T-helper 2 cell treated with Interferon-gamma antibody and Interleukin-4, amounts not matched to agents 5 μg/mL and 100 μg/mL, for 36 hours (primary cell): ENCODE measurements at regions not wholly inside any gene's neighbourhood (a gene's known extent, or its start where the extent isn't known, plus 50 kb on each side); places are given as distances from the start of the nearest gene placed in this dataset.

Source experiments
- DNase-seq: peaks from one replicate; pipeline ENCODE4 v3.0.0; 2021; ENCODE audit warnings: low spot score
- H3K27ac Mint-ChIP-seq: one replicate; pipeline ENCODE4 v1.8.0; 2021; ENCODE audit warnings: mild to moderate bottlenecking, mixed read lengths
- H3K27me3 Mint-ChIP-seq: one replicate; pipeline ENCODE4 v1.8.0; 2021; ENCODE audit warnings: low read depth, mixed read lengths
- H3K36me3 Mint-ChIP-seq: one replicate; pipeline ENCODE4 v1.8.0; 2021; ENCODE audit warnings: low read depth, mixed read lengths
- H3K4me1 Mint-ChIP-seq: one replicate; pipeline ENCODE4 v1.8.0; 2021; ENCODE audit warnings: low read depth, mixed read lengths
- H3K4me3 Mint-ChIP-seq: one replicate; pipeline ENCODE4 v1.8.0; 2022; ENCODE audit warnings: mild to moderate bottlenecking, moderate library complexity, mixed read lengths
- H3K9me3 Mint-ChIP-seq: one replicate; pipeline ENCODE4 v1.8.0; 2021; ENCODE audit warnings: mixed read lengths

GRCh38 chr20:52493171-52493721 is 301.7 kb upstream of the ZFP64 start:
- DNase-seq = no peak
- no peak overlapping the region for H3K27ac Mint-ChIP-seq

GRCh38 chr20:52490711-52491430 is 299.3 kb upstream of the ZFP64 start:
- Mint-ChIP-seq H3K27ac (no peak overlapping the region), H3K9me3 (no peaks in the 10 kb centered on the region), H3K4me1 (peaks cover 2% of the 10 kb centered on the region), H3K27me3 (no peaks in the 10 kb centered on the region), H3K36me3 (no peaks in the 10 kb centered on the region), H3K4me3 (no peak overlapping the region)
- DNase-seq = no peak

More at GRCh38 chr20:52493171-52493721, 301.7 kb upstream of the ZFP64 start:
- H3K27me3 Mint-ChIP-seq = no peaks in the 10 kb centered on the region
- no peaks in the 10 kb centered on the region for H3K9me3 Mint-ChIP-seq
- H3K36me3 Mint-ChIP-seq = no peaks in the 10 kb centered on the region
- peaks cover 2% of the 10 kb centered on the region for H3K4me1 Mint-ChIP-seq
- H3K4me3 Mint-ChIP-seq = no peak overlapping the region

GRCh38 chr20:52484438-52484837 is 292.9 kb upstream of the ZFP64 start:
- DNase-seq = no peak
- H3K4me1 Mint-ChIP-seq = no peaks in the 10 kb centered on the region
- no peaks in the 10 kb centered on the region for H3K27me3 Mint-ChIP-seq
- H3K9me3 Mint-ChIP-seq = no peaks in the 10 kb centered on the region
- H3K36me3 Mint-ChIP-seq = no peaks in the 10 kb centered on the region
- H3K4me3 Mint-ChIP-seq = no peak overlapping the region
- no peak overlapping the region for H3K27ac Mint-ChIP-seq

GRCh38 chr20:52483382-52483781 is 291.8 kb upstream of the ZFP64 start:
- H3K4me1 Mint-ChIP-seq = no peaks in the 10 kb centered on the region
- no peak overlapping the region for H3K4me3 Mint-ChIP-seq

DNA sequence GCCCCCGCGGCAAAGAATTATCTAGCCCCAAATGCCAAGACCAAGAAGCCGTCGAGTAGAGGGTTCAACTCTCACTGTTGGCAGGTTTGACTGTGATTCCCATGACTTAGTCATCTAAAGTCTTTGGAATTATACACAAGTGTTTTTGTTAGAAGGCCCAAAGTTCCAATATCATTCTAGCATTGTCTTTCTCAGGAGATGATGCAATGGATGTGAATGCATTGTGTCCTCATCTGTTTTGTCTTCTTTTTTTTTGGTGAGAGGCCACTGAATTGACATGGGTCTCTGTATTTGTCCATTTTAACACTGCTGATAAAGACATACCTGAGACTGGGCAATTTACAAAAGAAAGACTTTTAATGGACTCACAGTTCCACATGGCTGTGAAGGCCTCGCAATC is 290.5 kb upstream of the ZFP64 start:
- no peak overlapping the region for H3K4me3 Mint-ChIP-seq
- no peak for DNase-seq
- no peak overlapping the region for H3K27ac Mint-ChIP-seq
- H3K36me3 Mint-ChIP-seq = no peaks in the 10 kb centered on the region
- H3K4me1 Mint-ChIP-seq = no peaks in the 10 kb centered on the region
- H3K27me3 Mint-ChIP-seq = no peaks in the 10 kb centered on the region
- no peaks in the 10 kb centered on the region for H3K9me3 Mint-ChIP-seq

More at GRCh38 chr20:52483382-52483781, 291.8 kb upstream of the ZFP64 start:
- H3K9me3 Mint-ChIP-seq = no peaks in the 10 kb centered on the region
- H3K27ac Mint-ChIP-seq = no peak overlapping the region
- DNase-seq = no peak
- no peaks in the 10 kb centered on the region for H3K36me3 Mint-ChIP-seq
- H3K27me3 Mint-ChIP-seq = no peaks in the 10 kb centered on the region

- Mint-ChIP-seq H3K4me1 (no peaks in the 10 kb centered on the region), H3K27ac (no peak overlapping the region), H3K27me3 (no peaks in the 10 kb centered on the region), H3K9me3 (no peaks in the 10 kb centered on the region), H3K4me3 (no peak overlapping the region), H3K36me3 (no peaks in the 10 kb centered on the region)
- DNase-seq = no peak
These were observed 289.9 kb upstream of the ZFP64 start for GRCh38 chr20:52481443-52481842.

DNA sequence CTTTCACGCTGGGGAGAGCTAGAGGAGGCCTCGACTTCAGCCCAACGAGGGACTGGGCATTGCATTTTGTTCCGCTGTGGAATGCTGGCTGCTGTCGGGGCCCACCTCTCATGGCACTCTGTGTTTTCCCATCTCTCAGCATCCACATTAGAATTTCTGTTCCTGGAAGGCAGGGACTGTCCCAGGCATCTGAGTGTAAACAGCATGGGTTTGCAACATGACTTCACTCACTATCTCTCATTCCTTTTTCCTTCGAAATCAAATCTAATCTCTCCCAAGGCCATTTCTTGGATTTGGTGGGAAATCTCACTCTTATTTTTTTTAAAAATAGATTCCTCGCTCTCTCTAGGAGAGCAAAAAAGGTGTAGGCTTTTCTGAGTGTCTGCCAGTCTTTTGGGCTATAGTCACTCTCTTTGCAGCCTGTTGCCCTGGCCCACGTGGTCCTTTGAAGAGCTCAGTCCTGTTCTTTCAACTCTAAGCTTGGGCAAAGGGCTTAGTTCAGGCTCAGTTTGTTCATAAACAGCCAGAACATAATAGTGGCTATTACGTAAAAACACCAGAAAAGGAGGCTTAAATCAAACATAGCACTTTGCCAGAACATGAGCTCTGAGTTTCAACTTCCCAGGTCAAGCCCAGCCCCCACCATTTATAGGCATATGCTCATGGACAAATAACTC is 284.6 kb upstream of the ZFP64 start:
- DNase-seq = no peak
- Mint-ChIP-seq H3K4me3 (no peak overlapping the region), H3K4me1 (no peaks in the 10 kb centered on the region), H3K36me3 (no peaks in the 10 kb centered on the region), H3K27me3 (no peaks in the 10 kb centered on the region), H3K27ac (no peak overlapping the region), H3K9me3 (no peaks in the 10 kb centered on the region)

DNA sequence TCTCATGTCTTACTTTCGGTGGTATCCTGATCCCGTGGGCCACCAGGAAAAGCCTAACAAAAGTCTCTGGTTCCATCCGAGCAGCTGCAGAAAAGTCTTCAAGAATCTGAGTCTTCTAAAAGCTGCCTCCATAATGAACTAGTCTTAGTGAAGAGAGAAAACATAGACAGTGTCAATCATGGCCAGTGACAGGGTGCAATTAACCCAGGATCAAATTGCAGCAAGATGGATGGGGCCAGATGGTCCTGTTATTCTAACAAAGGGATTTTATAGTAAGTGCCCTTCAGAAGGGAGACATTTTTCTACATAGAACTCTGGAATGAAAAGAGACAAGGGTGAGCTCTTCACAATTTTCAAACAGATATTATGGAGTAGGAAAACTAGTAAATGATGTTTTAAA is 281.6 kb upstream of the ZFP64 start:
- no peak for DNase-seq
- Mint-ChIP-seq H3K27ac (no peak overlapping the region), H3K9me3 (no peaks in the 10 kb centered on the region), H3K4me3 (no peak overlapping the region), H3K36me3 (no peaks in the 10 kb centered on the region), H3K4me1 (no peaks in the 10 kb centered on the region), H3K27me3 (no peaks in the 10 kb centered on the region)

- Mint-ChIP-seq H3K4me1 (no peaks in the 10 kb centered on the region), H3K36me3 (no peaks in the 10 kb centered on the region), H3K27ac (no peak overlapping the region), H3K27me3 (no peaks in the 10 kb centered on the region), H3K4me3 (no peak overlapping the region), H3K9me3 (no peaks in the 10 kb centered on the region)
- DNase-seq = no peak
These were observed 279.0 kb upstream of the ZFP64 start for GRCh38 chr20:52470561-52470960.

GRCh38 chr20:52469128-52469527 is 277.5 kb upstream of the ZFP64 start:
- DNase-seq = no peak
- Mint-ChIP-seq H3K4me1 (no peaks in the 10 kb centered on the region), H3K27me3 (no peaks in the 10 kb centered on the region), H3K4me3 (no peak overlapping the region), H3K9me3 (no peaks in the 10 kb centered on the region), H3K27ac (no peak overlapping the region), H3K36me3 (no peaks in the 10 kb centered on the region)

- Mint-ChIP-seq H3K36me3 (no peaks in the 10 kb centered on the region), H3K9me3 (no peaks in the 10 kb centered on the region), H3K27ac (no peak overlapping the region), H3K27me3 (no peaks in the 10 kb centered on the region), H3K4me3 (no peak overlapping the region), H3K4me1 (no peaks in the 10 kb centered on the region)
- no peak for DNase-seq
These were observed 274.4 kb upstream of the ZFP64 start for GRCh38 chr20:52465991-52466390.

- Mint-ChIP-seq H3K4me1 (no peaks in the 10 kb centered on the region), H3K27me3 (no peaks in the 10 kb centered on the region), H3K9me3 (no peaks in the 10 kb centered on the region), H3K36me3 (no peaks in the 10 kb centered on the region), H3K27ac (no peak overlapping the region), H3K4me3 (no peak overlapping the region)
- no peak for DNase-seq
These were observed 270.0 kb upstream of the ZFP64 start for GRCh38 chr20:52461582-52461981.

DNA sequence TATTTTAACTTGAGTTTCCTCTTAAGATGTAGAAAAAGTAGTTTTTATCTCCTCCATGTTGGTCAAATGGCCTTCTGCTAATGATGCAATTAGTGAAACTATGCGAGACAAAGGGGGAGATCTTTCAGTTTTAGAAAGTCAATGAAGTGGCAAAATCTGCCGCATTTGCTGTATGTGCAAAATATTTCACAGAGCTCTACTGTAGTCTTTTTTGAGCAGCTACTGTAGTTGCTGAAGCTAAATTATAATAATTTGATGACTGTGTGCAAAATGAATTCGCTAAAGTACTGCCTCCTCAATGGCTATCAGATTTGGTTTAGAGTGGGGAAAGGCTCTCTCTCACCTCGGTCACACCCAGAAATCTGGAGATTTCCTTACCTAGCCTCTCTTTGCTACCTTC is 267.6 kb upstream of the ZFP64 start:
- no peaks in the 10 kb centered on the region for H3K9me3 Mint-ChIP-seq

DNA sequence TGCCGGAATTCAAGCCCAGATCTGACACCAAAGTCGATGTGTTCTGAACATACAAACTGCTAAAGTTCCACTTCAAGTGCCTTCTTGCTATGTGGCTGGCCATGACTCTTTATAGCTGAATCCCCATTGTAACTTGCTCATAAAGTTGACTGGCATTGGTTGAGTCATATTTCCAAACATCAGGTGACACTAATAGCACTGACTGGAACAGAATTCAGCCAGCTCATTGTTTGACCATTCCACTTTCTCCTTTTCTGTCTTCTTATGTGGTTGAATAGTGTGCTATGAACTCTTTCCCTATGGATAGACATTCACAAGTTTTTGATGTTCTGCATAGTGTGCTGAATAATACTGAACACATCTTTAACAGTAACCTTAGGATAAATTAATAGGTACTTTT is 266.2 kb upstream of the ZFP64 start:
- no peaks in the 10 kb centered on the region for H3K27me3 Mint-ChIP-seq

More for the DNA sequence above, 267.6 kb upstream of the ZFP64 start:
- no peak for DNase-seq
- Mint-ChIP-seq H3K4me1 (no peaks in the 10 kb centered on the region), H3K27me3 (no peaks in the 10 kb centered on the region), H3K36me3 (no peaks in the 10 kb centered on the region), H3K27ac (no peak overlapping the region), H3K4me3 (no peak overlapping the region)

More for the DNA sequence above, 266.2 kb upstream of the ZFP64 start:
- Mint-ChIP-seq H3K27ac (no peak overlapping the region), H3K36me3 (no peaks in the 10 kb centered on the region), H3K9me3 (no peaks in the 10 kb centered on the region), H3K4me3 (no peak overlapping the region), H3K4me1 (no peaks in the 10 kb centered on the region)
- DNase-seq = no peak
